OCI-LY7 (cell line): ENCODE measurements at regions not wholly inside any gene's neighbourhood (a gene's known extent, or its start where the extent isn't known, plus 50 kb on each side); places are given as distances from the start of the nearest gene placed in this dataset.

Experiments
- EZH2phosphoT487 ChIP-seq: fragments of 200-600 bp; sonication (generic); IDR thresholded peaks from 2 replicates; pipeline ENCODE4 v1.6.1; 2018; ENCODE audit warnings: low read depth, borderline replicate concordance, mild to moderate bottlenecking, mixed run types, antibody characterized with exemption, low read length, moderate library complexity, mixed read lengths
- TF ChIP-seq, protein P1 (sequence below): fragments of 200-600 bp; sonication (generic); conservative IDR thresholded peaks from 2 replicates; pipeline ENCODE4 v1.5.1; 2014; ENCODE audit warnings: mild to moderate bottlenecking, antibody characterized with exemption, low read length, moderate library complexity, mixed read lengths

DNA sequence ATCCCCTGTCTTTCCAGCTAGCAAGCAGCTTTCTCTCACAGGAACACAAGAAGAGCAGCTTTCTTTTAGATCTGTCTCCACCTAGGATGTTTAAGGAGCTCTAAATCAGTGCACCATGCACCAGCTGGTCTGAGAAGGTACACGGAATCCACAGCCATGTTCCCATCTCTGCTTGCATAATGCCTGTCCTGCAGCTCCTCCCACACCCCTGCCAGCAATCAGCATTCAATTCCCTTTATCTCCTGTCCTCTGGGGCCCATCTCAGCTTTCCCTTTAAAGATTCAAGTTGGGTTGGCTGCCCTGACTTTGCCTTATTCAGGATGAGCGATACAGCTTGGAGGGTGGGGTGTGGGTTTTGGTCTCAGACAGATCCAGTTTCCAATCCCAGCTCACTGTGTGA lies 826.3 kb downstream of the BCL11B start:
- TF ChIP-seq, protein P1, sequence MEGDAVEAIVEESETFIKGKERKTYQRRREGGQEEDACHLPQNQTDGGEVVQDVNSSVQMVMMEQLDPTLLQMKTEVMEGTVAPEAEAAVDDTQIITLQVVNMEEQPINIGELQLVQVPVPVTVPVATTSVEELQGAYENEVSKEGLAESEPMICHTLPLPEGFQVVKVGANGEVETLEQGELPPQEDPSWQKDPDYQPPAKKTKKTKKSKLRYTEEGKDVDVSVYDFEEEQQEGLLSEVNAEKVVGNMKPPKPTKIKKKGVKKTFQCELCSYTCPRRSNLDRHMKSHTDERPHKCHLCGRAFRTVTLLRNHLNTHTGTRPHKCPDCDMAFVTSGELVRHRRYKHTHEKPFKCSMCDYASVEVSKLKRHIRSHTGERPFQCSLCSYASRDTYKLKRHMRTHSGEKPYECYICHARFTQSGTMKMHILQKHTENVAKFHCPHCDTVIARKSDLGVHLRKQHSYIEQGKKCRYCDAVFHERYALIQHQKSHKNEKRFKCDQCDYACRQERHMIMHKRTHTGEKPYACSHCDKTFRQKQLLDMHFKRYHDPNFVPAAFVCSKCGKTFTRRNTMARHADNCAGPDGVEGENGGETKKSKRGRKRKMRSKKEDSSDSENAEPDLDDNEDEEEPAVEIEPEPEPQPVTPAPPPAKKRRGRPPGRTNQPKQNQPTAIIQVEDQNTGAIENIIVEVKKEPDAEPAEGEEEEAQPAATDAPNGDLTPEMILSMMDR: no peak
- TF ChIP-seq EZH2phosphoT487: no peak
